Effector memory CD8-positive, alpha-beta T cell (primary cell): ENCODE measurements at regions not wholly inside any gene's neighbourhood (a gene's known extent, or its start where the extent isn't known, plus 50 kb on each side); places are given as distances from the start of the nearest gene placed in this dataset.

Source experiments
- ATAC-seq: fragments of 150-1000 bp; cut with Tn5 transposase; replicated peaks from 2 replicates; pipeline ENCODE4 v1.10.0; 2021; ENCODE audit warnings: mild to moderate bottlenecking, moderate library complexity
- DNase-seq, 3 experiments: peaks; one replicate each; pipeline ENCODE4 v3.0.0; 2021
- H3K27ac Mint-ChIP-seq, 2 donors: one replicate each; pipeline ENCODE4 v1.8.0; 2022; ENCODE audit warnings: mild to moderate bottlenecking in 2 of 2, mixed read lengths in 2 of 2, moderate library complexity in 2 of 2
- H3K27me3 Mint-ChIP-seq, 2 donors: one replicate each; pipeline ENCODE4 v1.8.0; 2022; ENCODE audit warnings: mixed read lengths in 2 of 2
- H3K36me3 Mint-ChIP-seq: one replicate; pipeline ENCODE4 v1.8.0; 2022; ENCODE audit warnings: mild to moderate bottlenecking, moderate library complexity, mixed read lengths; ENCODE audit not compliant: insufficient read depth
- H3K4me1 Mint-ChIP-seq, 2 donors: one replicate each; pipeline ENCODE4 v1.8.0; 2022; ENCODE audit warnings: low read depth in 2 of 2, mixed read lengths in 2 of 2
- H3K4me3 Mint-ChIP-seq, 2 donors: one replicate each; pipeline ENCODE4 v1.8.0; 2022; ENCODE audit warnings: mild to moderate bottlenecking in 2 of 2, mixed read lengths in 2 of 2, moderate library complexity in 2 of 2
- H3K9me3 Mint-ChIP-seq, 2 donors: one replicate each; pipeline ENCODE4 v1.8.0; 2022; ENCODE audit warnings: mixed read lengths in 2 of 2

- no peaks in the 10 kb centered on the region for H3K4me1 Mint-ChIP-seq
- no peaks in the 10 kb centered on the region for H3K36me3 Mint-ChIP-seq
- ATAC-seq (no peak), DNase-seq (no peak)
- peaks cover 0 to 7% of the 10 kb centered on the region in 2 donors for H3K9me3 Mint-ChIP-seq
- no peaks in the 10 kb centered on the region for H3K27me3 Mint-ChIP-seq
- H3K27ac Mint-ChIP-seq = no peak overlapping the region
- H3K4me3 Mint-ChIP-seq = no peak overlapping the region
These were observed 363.6 kb upstream of the FAM241A start for GRCh38 chr4:111781611-111782010.

- H3K36me3 Mint-ChIP-seq = no peaks in the 10 kb centered on the region
- no peaks in the 10 kb centered on the region for H3K27me3 Mint-ChIP-seq
- peaks cover 1 to 13% of the 10 kb centered on the region in 2 donors for H3K9me3 Mint-ChIP-seq
- no peak overlapping the region for H3K4me3 Mint-ChIP-seq
- no peak overlapping the region for H3K27ac Mint-ChIP-seq
- H3K4me1 Mint-ChIP-seq = no peaks in the 10 kb centered on the region
- ATAC-seq (no peak), DNase-seq (no peak)
These were observed 357.2 kb upstream of the FAM241A start for GRCh38 chr4:111788099-111788498.

- Mint-ChIP-seq H3K36me3 (no peaks in the 10 kb centered on the region), H3K4me1 (no peaks in the 10 kb centered on the region), H3K27me3 (no peaks in the 10 kb centered on the region), H3K27ac (no peak overlapping the region), H3K4me3 (no peak overlapping the region), H3K9me3 (peaks cover 1 to 13% of the 10 kb centered on the region in 2 donors)
- no peak for DNase-seq
- ATAC-seq = no peak
These were observed 355.2 kb upstream of the FAM241A start for GRCh38 chr4:111789901-111790640.

GRCh38 chr4:111792632-111793031 lies 352.6 kb upstream of the FAM241A start:
- no peaks in the 10 kb centered on the region for H3K4me1 Mint-ChIP-seq
- no peak overlapping the region for H3K27ac Mint-ChIP-seq
- H3K4me3 Mint-ChIP-seq = no peak overlapping the region
- DNase-seq (no peak), ATAC-seq (no peak)
- H3K27me3 Mint-ChIP-seq = no peaks in the 10 kb centered on the region
- H3K36me3 Mint-ChIP-seq = no peaks in the 10 kb centered on the region
- H3K9me3 Mint-ChIP-seq = peaks cover 5 to 13% of the 10 kb centered on the region in 2 donors

GRCh38 chr4:111793433-111794091 lies 351.7 kb upstream of the FAM241A start:
- Mint-ChIP-seq H3K9me3 (peaks cover 7 to 13% of the 10 kb centered on the region in 2 donors), H3K4me3 (no peak overlapping the region), H3K27me3 (no peaks in the 10 kb centered on the region), H3K36me3 (peaks cover 3% of the 10 kb centered on the region), H3K27ac (no peak overlapping the region), H3K4me1 (no peaks in the 10 kb centered on the region)
- DNase-seq (no peak), ATAC-seq (no peak)

GRCh38 chr4:111797455-111798163 lies 347.6 kb upstream of the FAM241A start:
- Mint-ChIP-seq H3K36me3 (peaks cover 3% of the 10 kb centered on the region), H3K27me3 (no peaks in the 10 kb centered on the region), H3K4me1 (no peaks in the 10 kb centered on the region), H3K4me3 (no peak overlapping the region), H3K27ac (no peak overlapping the region), H3K9me3 (peaks cover 7% of the 10 kb centered on the region in 2 donors)
- DNase-seq = no peak
- no peak for ATAC-seq

- no peak for DNase-seq
- Mint-ChIP-seq H3K27ac (no peak overlapping the region), H3K27me3 (no peaks in the 10 kb centered on the region), H3K36me3 (peaks cover 3% of the 10 kb centered on the region), H3K4me3 (no peak overlapping the region), H3K4me1 (no peaks in the 10 kb centered on the region), H3K9me3 (peaks cover 7% of the 10 kb centered on the region in 2 donors)
- no peak for ATAC-seq
These were observed 346.4 kb upstream of the FAM241A start for GRCh38 chr4:111798840-111799239.

- Mint-ChIP-seq H3K27me3 (no peaks in the 10 kb centered on the region), H3K4me1 (no peaks in the 10 kb centered on the region), H3K36me3 (peaks cover 3% of the 10 kb centered on the region), H3K9me3 (peaks cover 7% of the 10 kb centered on the region in 2 donors), H3K4me3 (no peak overlapping the region), H3K27ac (no peak overlapping the region)
- DNase-seq (no peak), ATAC-seq (no peak)
These were observed 344.7 kb upstream of the FAM241A start for GRCh38 chr4:111800551-111800950.

- ATAC-seq (no peak), DNase-seq (no peak)
- no peak overlapping the region for H3K4me3 Mint-ChIP-seq
These were observed 343.1 kb upstream of the FAM241A start for GRCh38 chr4:111802191-111802590.

GRCh38 chr4:111806331-111806730 lies 338.9 kb upstream of the FAM241A start:
- DNase-seq (no peak), ATAC-seq (no peak)
- Mint-ChIP-seq H3K27me3 (no peaks in the 10 kb centered on the region), H3K36me3 (no peaks in the 10 kb centered on the region), H3K4me3 (no peak overlapping the region), H3K27ac (no peak overlapping the region), H3K9me3 (no peaks in the 10 kb centered on the region), H3K4me1 (no peaks in the 10 kb centered on the region)

More at GRCh38 chr4:111802191-111802590, 343.1 kb upstream of the FAM241A start:
- H3K36me3 Mint-ChIP-seq = peaks cover 3% of the 10 kb centered on the region
- peaks cover 7% of the 10 kb centered on the region in 2 donors for H3K9me3 Mint-ChIP-seq
- no peak overlapping the region for H3K27ac Mint-ChIP-seq
- H3K4me1 Mint-ChIP-seq = no peaks in the 10 kb centered on the region
- H3K27me3 Mint-ChIP-seq = no peaks in the 10 kb centered on the region

GRCh38 chr4:111807576-111807975 lies 337.7 kb upstream of the FAM241A start:
- no peaks in the 10 kb centered on the region for H3K9me3 Mint-ChIP-seq
- no peaks in the 10 kb centered on the region for H3K4me1 Mint-ChIP-seq
- no peak overlapping the region for H3K4me3 Mint-ChIP-seq
- no peak for DNase-seq
- H3K36me3 Mint-ChIP-seq = no peaks in the 10 kb centered on the region
- no peak overlapping the region for H3K27ac Mint-ChIP-seq
- no peak for ATAC-seq
- no peaks in the 10 kb centered on the region for H3K27me3 Mint-ChIP-seq

GRCh38 chr4:111808174-111808573 lies 337.1 kb upstream of the FAM241A start:
- Mint-ChIP-seq H3K27me3 (no peaks in the 10 kb centered on the region), H3K27ac (no peak overlapping the region), H3K4me1 (no peaks in the 10 kb centered on the region), H3K4me3 (no peak overlapping the region), H3K9me3 (no peaks in the 10 kb centered on the region), H3K36me3 (no peaks in the 10 kb centered on the region)
- DNase-seq (no peak), ATAC-seq (no peak)

GRCh38 chr4:111811661-111812060 lies 333.6 kb upstream of the FAM241A start:
- H3K36me3 Mint-ChIP-seq = no peaks in the 10 kb centered on the region
- no peaks in the 10 kb centered on the region for H3K9me3 Mint-ChIP-seq
- H3K27ac Mint-ChIP-seq = no peak overlapping the region
- no peaks in the 10 kb centered on the region for H3K27me3 Mint-ChIP-seq
- H3K4me1 Mint-ChIP-seq = no peaks in the 10 kb centered on the region
- DNase-seq (no peak), ATAC-seq (no peak)
- H3K4me3 Mint-ChIP-seq = no peak overlapping the region

- Mint-ChIP-seq H3K36me3 (no peaks in the 10 kb centered on the region), H3K27ac (no peak overlapping the region), H3K27me3 (no peaks in the 10 kb centered on the region), H3K9me3 (no peaks in the 10 kb centered on the region), H3K4me3 (no peak overlapping the region), H3K4me1 (no peaks in the 10 kb centered on the region)
- DNase-seq (no peak), ATAC-seq (no peak)
These were observed 333.1 kb upstream of the FAM241A start for GRCh38 chr4:111812114-111812513.
